Mammary epithelial cell (primary cell): ENCODE measurements at regions not wholly inside any gene's neighbourhood (a gene's known extent, or its start where the extent isn't known, plus 50 kb on each side); places are given as distances from the start of the nearest gene placed in this dataset.

Experiments
- EZH2 ChIP-seq: IDR thresholded peaks from 2 replicates; pipeline ENCODE4 v1.6.1; 2012; ENCODE audit warnings: low read length, inconsistent platforms, borderline replicate concordance
- TF ChIP-seq, protein P1 (sequence below), 2 donors: IDR thresholded peaks in 1 of 2; conservative IDR thresholded peaks in 1 of 2; 2 replicates each; pipeline ENCODE4 v1.5.1; 2011 to 2012; ENCODE audit warnings: inconsistent platforms in 2 of 2, low read length in 2 of 2, mild to moderate bottlenecking in 2 of 2, control low read depth in 1 of 2, low read depth in 1 of 2; ENCODE audit not compliant: insufficient read depth in 1 of 2; ENCODE audit errors: extremely low read depth in 1 of 2

DNA sequence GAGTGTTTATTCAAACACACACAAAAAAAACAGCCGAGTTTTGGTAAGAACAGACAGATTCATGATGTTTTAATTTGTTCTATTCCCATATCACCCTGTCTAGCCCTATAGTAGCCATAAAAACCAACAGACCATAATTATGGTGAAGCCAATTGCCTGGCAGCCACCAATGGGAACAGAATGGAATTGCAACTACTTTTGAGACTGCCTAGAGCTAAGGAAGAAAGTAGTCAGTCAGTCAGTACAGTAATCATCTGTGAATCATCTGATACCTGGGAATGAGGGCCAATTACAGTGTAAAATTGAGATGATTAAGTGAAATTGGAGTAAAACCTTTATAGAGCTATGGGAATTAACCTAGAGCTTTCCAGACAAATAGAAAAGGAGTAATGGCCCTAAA is 952.7 kb upstream of the KCND2 start:
- TF ChIP-seq, protein P1, sequence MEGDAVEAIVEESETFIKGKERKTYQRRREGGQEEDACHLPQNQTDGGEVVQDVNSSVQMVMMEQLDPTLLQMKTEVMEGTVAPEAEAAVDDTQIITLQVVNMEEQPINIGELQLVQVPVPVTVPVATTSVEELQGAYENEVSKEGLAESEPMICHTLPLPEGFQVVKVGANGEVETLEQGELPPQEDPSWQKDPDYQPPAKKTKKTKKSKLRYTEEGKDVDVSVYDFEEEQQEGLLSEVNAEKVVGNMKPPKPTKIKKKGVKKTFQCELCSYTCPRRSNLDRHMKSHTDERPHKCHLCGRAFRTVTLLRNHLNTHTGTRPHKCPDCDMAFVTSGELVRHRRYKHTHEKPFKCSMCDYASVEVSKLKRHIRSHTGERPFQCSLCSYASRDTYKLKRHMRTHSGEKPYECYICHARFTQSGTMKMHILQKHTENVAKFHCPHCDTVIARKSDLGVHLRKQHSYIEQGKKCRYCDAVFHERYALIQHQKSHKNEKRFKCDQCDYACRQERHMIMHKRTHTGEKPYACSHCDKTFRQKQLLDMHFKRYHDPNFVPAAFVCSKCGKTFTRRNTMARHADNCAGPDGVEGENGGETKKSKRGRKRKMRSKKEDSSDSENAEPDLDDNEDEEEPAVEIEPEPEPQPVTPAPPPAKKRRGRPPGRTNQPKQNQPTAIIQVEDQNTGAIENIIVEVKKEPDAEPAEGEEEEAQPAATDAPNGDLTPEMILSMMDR (conservative IDR thresholded peaks at IDR 0.05 in 1 of 2, IDR thresholded peaks at IDR 0.05 in 1 of 2; ENCODE audit: extremely low read depth in 1 of 2, insufficient read depth in 1 of 2, low read depth in 1 of 2, low read length in 2 of 2): peak in 1 of 2 donors; percentile 17
- no peak for TF ChIP-seq EZH2
